ENCODE measurements at regions not wholly inside any gene's neighbourhood (a gene's known extent, or its start where the extent isn't known, plus 50 kb on each side); places are given as distances from the start of the nearest gene placed in this dataset.
"Not testable (repeated sequence)": the region's sequence is repeated elsewhere in the genome, so short reads cannot be mapped to it uniquely, and the experiment has no call there.

DNA sequence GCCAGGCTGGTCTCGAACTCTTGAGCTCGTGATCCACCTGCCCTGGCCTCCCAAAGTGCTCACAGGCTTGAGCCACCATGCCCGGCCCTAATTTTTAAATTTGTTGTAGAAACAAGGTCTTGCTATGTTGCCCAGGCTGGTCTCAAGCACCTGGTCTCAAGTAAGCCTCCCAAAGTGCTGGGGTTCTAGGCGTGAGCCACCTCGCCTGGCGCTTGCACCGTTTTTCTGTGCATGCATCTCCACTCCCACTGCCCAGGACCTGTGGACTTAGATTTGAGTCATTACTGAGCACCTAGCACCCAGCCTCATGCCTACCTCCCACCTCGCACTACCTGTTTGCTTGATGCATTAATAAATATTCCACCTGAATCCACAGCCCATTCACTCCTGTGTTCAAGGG lies 1359.1 kb downstream of the CDH12 start:
- TF ChIP-seq, protein P1, sequence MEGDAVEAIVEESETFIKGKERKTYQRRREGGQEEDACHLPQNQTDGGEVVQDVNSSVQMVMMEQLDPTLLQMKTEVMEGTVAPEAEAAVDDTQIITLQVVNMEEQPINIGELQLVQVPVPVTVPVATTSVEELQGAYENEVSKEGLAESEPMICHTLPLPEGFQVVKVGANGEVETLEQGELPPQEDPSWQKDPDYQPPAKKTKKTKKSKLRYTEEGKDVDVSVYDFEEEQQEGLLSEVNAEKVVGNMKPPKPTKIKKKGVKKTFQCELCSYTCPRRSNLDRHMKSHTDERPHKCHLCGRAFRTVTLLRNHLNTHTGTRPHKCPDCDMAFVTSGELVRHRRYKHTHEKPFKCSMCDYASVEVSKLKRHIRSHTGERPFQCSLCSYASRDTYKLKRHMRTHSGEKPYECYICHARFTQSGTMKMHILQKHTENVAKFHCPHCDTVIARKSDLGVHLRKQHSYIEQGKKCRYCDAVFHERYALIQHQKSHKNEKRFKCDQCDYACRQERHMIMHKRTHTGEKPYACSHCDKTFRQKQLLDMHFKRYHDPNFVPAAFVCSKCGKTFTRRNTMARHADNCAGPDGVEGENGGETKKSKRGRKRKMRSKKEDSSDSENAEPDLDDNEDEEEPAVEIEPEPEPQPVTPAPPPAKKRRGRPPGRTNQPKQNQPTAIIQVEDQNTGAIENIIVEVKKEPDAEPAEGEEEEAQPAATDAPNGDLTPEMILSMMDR (IDR thresholded peaks at IDR 0.05; ENCODE audit: insufficient read depth, low read length): not testable (repeated sequence)
- not testable (repeated sequence) for TF ChIP-seq POLR2AphosphoS5, GABPA (IDR thresholded peaks at IDR 0.05; ENCODE audit: low read depth)
- TF ChIP-seq, protein P2, sequence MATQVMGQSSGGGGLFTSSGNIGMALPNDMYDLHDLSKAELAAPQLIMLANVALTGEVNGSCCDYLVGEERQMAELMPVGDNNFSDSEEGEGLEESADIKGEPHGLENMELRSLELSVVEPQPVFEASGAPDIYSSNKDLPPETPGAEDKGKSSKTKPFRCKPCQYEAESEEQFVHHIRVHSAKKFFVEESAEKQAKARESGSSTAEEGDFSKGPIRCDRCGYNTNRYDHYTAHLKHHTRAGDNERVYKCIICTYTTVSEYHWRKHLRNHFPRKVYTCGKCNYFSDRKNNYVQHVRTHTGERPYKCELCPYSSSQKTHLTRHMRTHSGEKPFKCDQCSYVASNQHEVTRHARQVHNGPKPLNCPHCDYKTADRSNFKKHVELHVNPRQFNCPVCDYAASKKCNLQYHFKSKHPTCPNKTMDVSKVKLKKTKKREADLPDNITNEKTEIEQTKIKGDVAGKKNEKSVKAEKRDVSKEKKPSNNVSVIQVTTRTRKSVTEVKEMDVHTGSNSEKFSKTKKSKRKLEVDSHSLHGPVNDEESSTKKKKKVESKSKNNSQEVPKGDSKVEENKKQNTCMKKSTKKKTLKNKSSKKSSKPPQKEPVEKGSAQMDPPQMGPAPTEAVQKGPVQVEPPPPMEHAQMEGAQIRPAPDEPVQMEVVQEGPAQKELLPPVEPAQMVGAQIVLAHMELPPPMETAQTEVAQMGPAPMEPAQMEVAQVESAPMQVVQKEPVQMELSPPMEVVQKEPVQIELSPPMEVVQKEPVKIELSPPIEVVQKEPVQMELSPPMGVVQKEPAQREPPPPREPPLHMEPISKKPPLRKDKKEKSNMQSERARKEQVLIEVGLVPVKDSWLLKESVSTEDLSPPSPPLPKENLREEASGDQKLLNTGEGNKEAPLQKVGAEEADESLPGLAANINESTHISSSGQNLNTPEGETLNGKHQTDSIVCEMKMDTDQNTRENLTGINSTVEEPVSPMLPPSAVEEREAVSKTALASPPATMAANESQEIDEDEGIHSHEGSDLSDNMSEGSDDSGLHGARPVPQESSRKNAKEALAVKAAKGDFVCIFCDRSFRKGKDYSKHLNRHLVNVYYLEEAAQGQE (IDR thresholded peaks at IDR 0.05; ENCODE audit: insufficient replicate concordance, low read depth): not testable (repeated sequence)
